ENCODE measurements at regions not wholly inside any gene's neighbourhood (a gene's known extent, or its start where the extent isn't known, plus 50 kb on each side); places are given as distances from the start of the nearest gene placed in this dataset.

GRCh38 chr10:85147346-85148250 is 819.2 kb downstream of the CCSER2 start:
- no peaks in the 10 kb centered on the region for H3K9me3 ChIP-seq (replicated peaks; ENCODE audit: control insufficient read depth, insufficient read depth, low read depth, low read length)
- ChIA-PET CTCF (ENCODE audit: low intra/inter-chr PET ratio) (no interaction called here), POLR2A (no interaction called here)
- no peak overlapping the region for H2AFZ ChIP-seq (ENCODE audit: low read depth, low read length)
- intact Hi-C loops (cut with micrococcal nuclease) (no loop called here), in situ Hi-C loops (cut with MboI) (no loop called here)
- no peaks in the 10 kb centered on the region for H3K36me3 ChIP-seq (ENCODE audit: control insufficient read depth, insufficient read depth, low read length)
- FAIRE-seq (no peak), DNase-seq (ENCODE audit: extremely low read depth in 1 of 4, low spot score in 3 of 4) (no peak), ATAC-seq (no peak)
- H3K27ac ChIP-seq (ENCODE audit: extremely low read depth, low read depth, low read length): no peak overlapping the region
- no peaks in the 10 kb centered on the region for H4K20me1 ChIP-seq (replicated peaks; ENCODE audit: control insufficient read depth, insufficient read depth, low read length)
- no peak overlapping the region for H3K4me3 ChIP-seq
- H3K27me3 ChIP-seq (ENCODE audit: control insufficient read depth in 2 of 2, insufficient read depth in 2 of 2, low read length in 2 of 2): no peaks in the 10 kb centered on the region
- no peaks in the 10 kb centered on the region for H3K79me2 ChIP-seq (ENCODE audit: control insufficient read depth, insufficient read depth, low read length)
- no peaks in the 10 kb centered on the region for H3K9me1 ChIP-seq (ENCODE audit: control insufficient read depth, insufficient read depth, low read length)
- no TSS peak for BruUV-seq (replicated peaks)
- WGBS (ENCODE audit: insufficient coverage, low coverage, missing lambda C conversion rate): 0% methylated on average over 1 of the region's 1 CpG
- H3K4me1 ChIP-seq (replicated peaks in 1 of 2; ENCODE audit: control insufficient read depth in 2 of 2, insufficient read depth in 2 of 2, low read length in 2 of 2): no peaks in the 10 kb centered on the region
- no peak overlapping the region for H3K9ac ChIP-seq (ENCODE audit: insufficient read depth in 1 of 2, low read depth in 2 of 2, low read length in 2 of 2)
- no peak overlapping the region for H3K4me2 ChIP-seq (ENCODE audit: insufficient read depth, low read length)
- TF ChIP-seq FOXA3 (CRISPR knock-in tag; conservative IDR thresholded peaks at IDR 0.05 in 1 of 2, IDR thresholded peaks at IDR 0.05 in 1 of 2): no peak
- no peak for TF ChIP-seq REST (IDR thresholded peaks at IDR 0.05; ENCODE audit: borderline replicate concordance)
- no peak for TF ChIP-seq REST (CRISPR knock-in tag; IDR thresholded peaks at IDR 0.05; ENCODE audit: low read depth)
- TF ChIP-seq ZNF717 (CRISPR knock-in tag; IDR thresholded peaks at IDR 0.05): no peak
- TF ChIP-seq SMC3 (conservative IDR thresholded peaks at IDR 0.05; ENCODE audit: insufficient read depth, low read depth, low read length): no peak
- TF ChIP-seq SAP30 (IDR thresholded peaks at IDR 0.05; ENCODE audit: borderline replicate concordance, insufficient read depth, low read depth, low read length, poor library complexity, severe bottlenecking): no peak
- no peak for TF ChIP-seq ETV6 (IDR thresholded peaks at IDR 0.05; ENCODE audit: borderline replicate concordance in 1 of 2, low read depth in 2 of 2, low read length in 1 of 2)
- no peak for TF ChIP-seq ETV6 (CRISPR knock-in tag; IDR thresholded peaks at IDR 0.05; ENCODE audit: borderline replicate concordance)
- no peak for TF ChIP-seq ZNF224 (CRISPR knock-in tag; IDR thresholded peaks at IDR 0.05)
- TF ChIP-seq FOSL1 (tag; conservative IDR thresholded peaks at IDR 0.05): no peak
- TF ChIP-seq MAFK (IDR thresholded peaks at IDR 0.05; ENCODE audit: low read length): no peak
- no peak for TF ChIP-seq NFIX (CRISPR knock-in tag; IDR thresholded peaks at IDR 0.05; ENCODE audit: low read depth)

Data from K562 (cell line).